Nephron progenitor cell (in vitro differentiated cells): ENCODE measurements at regions not wholly inside any gene's neighbourhood (a gene's known extent, or its start where the extent isn't known, plus 50 kb on each side); places are given as distances from the start of the nearest gene placed in this dataset.

ENCODE experiments used
- DNase-seq: peaks from one replicate; pipeline ENCODE4 v3.0.0; 2021
- H3K27ac Mint-ChIP-seq: 2 replicates; pipeline ENCODE4 v1.8.0; 2021; ENCODE audit warnings: mild to moderate bottlenecking, moderate library complexity, mixed read lengths
- H3K27me3 Mint-ChIP-seq: 2 replicates; pipeline ENCODE4 v1.8.0; 2021; ENCODE audit warnings: mild to moderate bottlenecking, low read depth, mixed read lengths; ENCODE audit not compliant: poor library complexity
- H3K36me3 Mint-ChIP-seq: 2 replicates; pipeline ENCODE4 v1.8.0; 2021; ENCODE audit warnings: low read depth, mixed read lengths
- H3K4me1 Mint-ChIP-seq: 2 replicates; pipeline ENCODE4 v1.8.0; 2021; ENCODE audit warnings: mixed read lengths
- H3K4me3 Mint-ChIP-seq: 2 replicates; pipeline ENCODE4 v1.8.0; 2021; ENCODE audit warnings: mild to moderate bottlenecking, moderate library complexity, mixed read lengths
- H3K9me3 Mint-ChIP-seq: 2 replicates; pipeline ENCODE4 v1.8.0; 2021; ENCODE audit warnings: mild to moderate bottlenecking, moderate library complexity, mixed read lengths
- CTCF ChIP-seq: fragments of 200-600 bp; sonication (generic); IDR thresholded peaks from 2 replicates; pipeline ENCODE4 v1.5.0; 2021; ENCODE audit warnings: antibody characterized with exemption

DNA sequence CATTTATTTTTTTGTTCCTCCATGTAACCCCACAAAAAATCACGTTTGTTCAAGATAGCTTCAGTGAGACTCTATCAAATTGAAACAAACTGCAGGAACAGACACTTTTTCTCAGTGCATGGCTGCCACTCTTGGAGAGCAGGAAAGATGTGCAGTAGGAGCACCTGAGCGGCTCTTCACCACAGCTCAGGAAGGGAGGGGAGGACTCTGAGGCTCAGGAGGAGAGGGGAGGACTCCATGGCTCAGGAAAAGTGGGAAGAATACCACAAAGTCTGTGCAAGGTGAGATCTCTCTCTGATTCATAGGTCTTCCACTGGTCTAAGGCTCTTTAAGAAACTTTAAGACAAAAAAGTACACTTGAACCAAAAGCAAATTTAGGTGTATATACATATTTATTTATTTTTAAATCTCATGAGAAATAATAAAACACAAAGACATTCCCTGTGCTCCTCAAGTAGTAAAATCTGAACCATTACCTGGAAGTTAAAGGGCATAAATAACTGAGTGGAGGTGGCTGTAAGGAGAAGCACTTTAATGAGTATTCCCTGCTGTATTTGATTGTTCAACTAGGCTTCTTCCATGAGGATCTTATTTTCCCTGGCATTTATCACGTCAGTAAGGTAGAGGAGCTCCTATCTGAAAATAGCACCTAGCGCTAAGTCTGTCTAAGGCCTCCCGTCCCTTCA is 69.2 kb upstream of the CCN6 start:
- no peak for TF ChIP-seq CTCF
- Mint-ChIP-seq H3K4me1 (peaks cover 24% of the 10 kb centered on the region), H3K36me3 (peaks cover 4% of the 10 kb centered on the region), H3K27me3 (peaks cover 7% of the 10 kb centered on the region), H3K9me3 (peaks cover 12% of the 10 kb centered on the region), H3K27ac (no peak overlapping the region), H3K4me3 (no peak overlapping the region)
- DNase-seq: no peak

DNA sequence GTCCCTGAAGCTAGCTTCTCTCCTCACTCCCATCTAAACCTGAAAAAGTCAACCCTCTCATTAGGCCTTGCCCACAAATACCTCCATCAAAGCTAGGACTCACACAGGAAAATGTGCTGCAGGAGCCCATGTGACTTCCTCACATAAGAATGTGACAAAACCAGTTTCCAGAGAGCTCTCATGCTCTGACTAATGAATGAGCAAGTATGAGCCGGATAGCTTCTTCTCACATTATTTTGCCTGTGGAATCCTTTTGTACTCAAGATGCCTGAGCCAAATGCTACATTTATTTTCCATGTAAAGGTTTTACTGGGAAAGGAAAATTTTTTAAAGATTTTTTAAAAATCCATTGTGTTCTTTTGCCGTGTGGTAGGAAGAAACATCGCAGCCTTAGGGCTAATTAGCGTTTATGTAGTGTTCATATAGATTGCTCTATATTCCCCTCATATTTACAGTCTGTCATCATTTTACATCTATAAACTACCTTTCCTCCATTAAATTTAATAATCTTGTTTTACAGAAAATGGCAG is 68.6 kb upstream of the CCN6 start:
- no peak for DNase-seq
- Mint-ChIP-seq H3K9me3 (peaks cover 12% of the 10 kb centered on the region), H3K27me3 (peaks cover 9% of the 10 kb centered on the region), H3K36me3 (peaks cover 4% of the 10 kb centered on the region), H3K4me1 (peaks cover 28% of the 10 kb centered on the region), H3K27ac (no peak overlapping the region), H3K4me3 (no peak overlapping the region)
- no peak for TF ChIP-seq CTCF

DNA sequence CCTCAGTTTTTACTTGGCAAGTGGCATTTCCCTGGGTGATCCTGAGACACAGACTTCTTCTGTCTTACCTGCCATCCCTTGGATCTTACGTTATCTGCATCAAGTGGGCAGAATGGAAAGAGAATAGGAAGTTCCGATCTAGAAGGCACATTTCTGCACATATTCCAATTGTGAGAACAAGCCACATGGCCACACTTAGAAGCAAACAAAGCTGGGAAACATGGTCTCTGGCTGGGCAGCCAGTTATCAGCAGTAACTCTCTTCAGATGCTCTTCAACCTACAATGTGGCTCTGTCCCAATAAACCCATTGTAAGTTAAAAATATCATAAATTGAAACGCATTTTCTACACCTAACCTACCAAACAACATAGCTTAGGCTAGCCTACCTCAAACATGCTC is 67.3 kb upstream of the CCN6 start:
- Mint-ChIP-seq H3K9me3 (peaks cover 12% of the 10 kb centered on the region), H3K4me1 (peaks cover 23% of the 10 kb centered on the region), H3K27ac (no peak overlapping the region), H3K4me3 (no peak overlapping the region), H3K27me3 (peaks cover 6% of the 10 kb centered on the region), H3K36me3 (peaks cover 4% of the 10 kb centered on the region)
- DNase-seq: no peak
- no peak for TF ChIP-seq CTCF

DNA sequence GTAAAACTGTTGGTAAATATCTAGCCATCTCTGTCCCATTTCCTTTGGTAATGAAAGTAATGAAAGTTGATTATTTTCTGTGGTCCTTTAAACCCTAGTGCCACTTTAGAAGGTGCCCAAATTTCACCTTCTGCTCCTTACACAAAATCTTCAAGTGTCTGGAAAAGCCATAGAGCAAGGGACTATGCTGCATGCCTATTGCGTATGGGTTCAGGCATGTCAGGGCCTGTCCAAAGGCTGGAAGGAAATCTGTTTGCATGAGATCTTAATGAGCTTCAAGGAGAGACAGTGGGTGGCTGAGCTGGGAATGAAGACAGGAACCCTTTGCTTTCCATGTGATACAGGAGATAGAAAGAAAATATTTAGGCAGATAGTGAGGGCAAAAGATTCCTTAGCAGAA is 66.6 kb upstream of the CCN6 start:
- Mint-ChIP-seq H3K36me3 (peaks cover 4% of the 10 kb centered on the region), H3K9me3 (peaks cover 12% of the 10 kb centered on the region), H3K27ac (no peak overlapping the region), H3K27me3 (peaks cover 6% of the 10 kb centered on the region), H3K4me3 (no peak overlapping the region), H3K4me1 (peaks cover 23% of the 10 kb centered on the region)
- TF ChIP-seq CTCF: no peak
- DNase-seq: no peak

DNA sequence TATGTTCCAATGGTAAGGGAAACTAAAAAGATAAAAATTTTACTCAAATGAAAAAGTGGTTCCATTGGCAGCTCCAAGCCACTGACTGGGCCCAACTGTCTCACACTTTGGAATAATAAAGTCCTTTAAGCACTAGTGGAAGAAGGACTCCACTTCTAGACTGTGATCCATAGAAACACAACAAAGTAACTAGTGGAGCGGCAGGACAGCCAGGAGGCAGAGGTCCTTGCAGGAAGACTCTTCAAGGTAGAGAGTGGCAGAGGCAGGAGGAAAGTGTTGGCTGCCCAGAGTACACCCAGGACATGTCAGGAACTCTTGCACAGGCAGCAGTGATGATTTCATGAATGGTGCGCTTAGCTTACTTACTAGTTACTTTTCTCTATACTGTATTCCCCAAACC is 65.0 kb upstream of the CCN6 start:
- no peak for TF ChIP-seq CTCF
- no peak for DNase-seq
- H3K4me3 Mint-ChIP-seq: no peak overlapping the region
- peaks cover 3% of the 10 kb centered on the region for H3K27me3 Mint-ChIP-seq
- no peak overlapping the region for H3K27ac Mint-ChIP-seq
- peaks cover 4% of the 10 kb centered on the region for H3K36me3 Mint-ChIP-seq
- H3K4me1 Mint-ChIP-seq: peaks cover 31% of the 10 kb centered on the region
- peaks cover 12% of the 10 kb centered on the region for H3K9me3 Mint-ChIP-seq

GRCh38 chr6:111989743-111990142 is 64.2 kb upstream of the CCN6 start:
- H3K27ac Mint-ChIP-seq: no peak overlapping the region
- no peak overlapping the region for H3K4me3 Mint-ChIP-seq
- H3K9me3 Mint-ChIP-seq: peaks cover 12% of the 10 kb centered on the region
- peaks cover 31% of the 10 kb centered on the region for H3K4me1 Mint-ChIP-seq
- H3K27me3 Mint-ChIP-seq: peaks cover 3% of the 10 kb centered on the region
- H3K36me3 Mint-ChIP-seq: peaks cover 4% of the 10 kb centered on the region
- no peak for TF ChIP-seq CTCF
- no peak for DNase-seq
